ENCODE measurements at regions not wholly inside any gene's neighbourhood (a gene's known extent, or its start where the extent isn't known, plus 50 kb on each side); places are given as distances from the start of the nearest gene placed in this dataset.

GRCh38 chr6:41411961-41412360 is 76.6 kb downstream of the NCR2 start:
- TF ChIP-seq CTCF (IDR thresholded peaks at IDR 0.05 in 2 of 3, conservative IDR thresholded peaks at IDR 0.05 in 1 of 3; ENCODE audit: borderline replicate concordance in 1 of 3, insufficient read depth in 1 of 3, low read depth in 2 of 3, low read length in 2 of 3) (no peak), ATF3 (IDR thresholded peaks at IDR 0.05) (no peak), POLR2A (IDR thresholded peaks at IDR 0.05; ENCODE audit: borderline replicate concordance, extremely low read depth, insufficient read depth, insufficient read length) (no peak)

Measured in HCT116 (cell line).